Endothelial cell of umbilical vein (primary cell): ENCODE measurements at regions not wholly inside any gene's neighbourhood (a gene's known extent, or its start where the extent isn't known, plus 50 kb on each side); places are given as distances from the start of the nearest gene placed in this dataset.

ENCODE experiments used
- BruUV-seq: library from RNA; stranded (reverse); fragments of 400-500 nt; replicated peaks from 2 replicates; lab custom pipeline; 2021; lab: Mats Ljungman, UMichigan
- CTCF ChIA-PET: fragments of 300-600, 350-600 bp; sonication (Branson Sonifier 250); formaldehyde crosslinking; loops from one replicate; lab custom pipeline; 2021; ENCODE audit warnings: antibody characterized with exemption, inconsistent platforms; lab: Charles Lee
- POLR2A ChIA-PET: fragments of 300-600, 350-600 bp; sonication (Branson Sonifier 250); formaldehyde crosslinking; loops from one replicate; lab custom pipeline; 2021; ENCODE audit warnings: antibody characterized with exemption, inconsistent platforms; lab: Charles Lee
- DNase-seq: peaks from one replicate; pipeline ENCODE4 v3.0.0-alpha.2; 2011; ENCODE audit warnings: low read depth, low spot score
- FAIRE-seq: peaks from 2 replicates; lab custom pipeline; 2011; peaks lifted over from hg19 to GRCh38; lab: Jason Lieb, UNC
- H2AFZ ChIP-seq: 2 replicates; pipeline ENCODE4 v1.6.0; 2012; ENCODE audit warnings: low read depth, low read length, control low read depth, inconsistent platforms
- H3K27ac ChIP-seq: 2 replicates; pipeline ENCODE4 v1.5.1; 2011; ENCODE audit warnings: low read depth, mild to moderate bottlenecking, control low read depth, low read length, moderate library complexity; ENCODE audit not compliant: insufficient read depth
- H3K27me3 ChIP-seq, 2 experiments: 2 replicates each; pipeline versions ENCODE4 v1.6.0 to v1.6.1; 2011; ENCODE audit warnings: low read length in 2 of 2, mixed read lengths in 1 of 2; ENCODE audit not compliant: control insufficient read depth in 2 of 2, insufficient read depth in 2 of 2
- H3K36me3 ChIP-seq, 2 experiments: 2 replicates in 1 of 2; 3 replicates in 1 of 2; pipeline ENCODE4 v1.5.1; 2011; ENCODE audit warnings: low read length in 2 of 2, mild to moderate bottlenecking in 1 of 2, moderate library complexity in 1 of 2; ENCODE audit not compliant: control insufficient read depth in 2 of 2, insufficient read depth in 2 of 2; ENCODE audit errors: extremely low read depth in 1 of 2
- H3K4me1 ChIP-seq: 3 replicates; pipeline ENCODE4 v1.5.1; 2011; ENCODE audit warnings: mild to moderate bottlenecking, low read length; ENCODE audit not compliant: control insufficient read depth, insufficient read depth; ENCODE audit errors: extremely low read depth
- H3K4me2 ChIP-seq: 2 replicates; pipeline ENCODE4 v1.6.1; 2011; ENCODE audit warnings: low read length, control low read depth, mixed read lengths; ENCODE audit not compliant: insufficient read depth
- H3K4me3 ChIP-seq, 3 experiments: fragments of 200-600 bp in 1 of 3; sonication (generic), shearing (Covaris generic) in 1 of 3; replicated peaks in 1 of 3; 2 replicates each; pipeline ENCODE4 v1.5.1; 2011 to 2016; ENCODE audit warnings: control low read depth in 3 of 3, low read length in 3 of 3, mild to moderate bottlenecking in 2 of 3, inconsistent platforms in 1 of 3, low read depth in 1 of 3, moderate library complexity in 1 of 3; ENCODE audit not compliant: insufficient read depth in 1 of 3
- H3K79me2 ChIP-seq: 2 replicates; pipeline ENCODE4 v1.6.0; 2012; ENCODE audit warnings: low read length, inconsistent platforms; ENCODE audit not compliant: control insufficient read depth, insufficient read depth
- H3K9ac ChIP-seq: replicated peaks from 2 replicates; pipeline ENCODE3; 2011; ENCODE audit warnings: low read length, control low read depth; ENCODE audit not compliant: insufficient read depth; ENCODE audit errors: extremely low read depth
- H3K9me1 ChIP-seq: replicated peaks from 3 replicates; pipeline ENCODE4 v1.6.0; 2011; ENCODE audit warnings: mild to moderate bottlenecking, low read length; ENCODE audit not compliant: control insufficient read depth, insufficient read depth; ENCODE audit errors: extremely low read depth
- H3K9me3 ChIP-seq: replicated peaks from 2 replicates; pipeline ENCODE4 v1.5.1; 2012; ENCODE audit warnings: low read length, inconsistent platforms; ENCODE audit not compliant: control insufficient read depth, insufficient read depth
- H4K20me1 ChIP-seq: replicated peaks from 2 replicates; pipeline ENCODE3; 2011; ENCODE audit warnings: mild to moderate bottlenecking, low read length; ENCODE audit not compliant: control insufficient read depth, insufficient read depth; ENCODE audit errors: extremely low read depth
- EZH2 ChIP-seq: IDR thresholded peaks from 2 replicates; pipeline ENCODE4 v1.6.1; 2012; ENCODE audit warnings: borderline replicate concordance, low read depth, mild to moderate bottlenecking, moderate library complexity, low read length, inconsistent platforms; ENCODE audit not compliant: severe bottlenecking
- GATA2 ChIP-seq: IDR thresholded peaks from 2 replicates; pipeline ENCODE4 v1.7.0; 2011; ENCODE audit warnings: low read depth, mild to moderate bottlenecking, moderate library complexity, mixed read lengths, low read length; ENCODE audit not compliant: insufficient read length, insufficient read depth
- JUN ChIP-seq: IDR thresholded peaks from 2 replicates; pipeline ENCODE4 v1.6.1; 2011; ENCODE audit warnings: borderline replicate concordance, low read depth; ENCODE audit not compliant: insufficient read length, insufficient read depth
- MAX ChIP-seq: IDR thresholded peaks from 2 replicates; pipeline ENCODE4 v1.6.1; 2011; ENCODE audit not compliant: insufficient read depth, insufficient read length
- MYC ChIP-seq: IDR thresholded peaks from one replicate; pipeline ENCODE4 v1.6.1; 2011; ENCODE audit warnings: mild to moderate bottlenecking, low read depth, low read length
- POLR2AphosphoS5 ChIP-seq: IDR thresholded peaks from 2 replicates; pipeline ENCODE4 v1.6.1; 2012; ENCODE audit warnings: low read depth, mild to moderate bottlenecking, control low read depth, low read length, moderate library complexity; ENCODE audit not compliant: insufficient read depth
- dilution Hi-C: fragments of 300-500 bp; cut with MboI; formaldehyde crosslinking; loops from one replicate; pipeline ENCODE4 v1.15.0; 2019; ENCODE audit warnings: low sequenced_read_pairs; ENCODE audit not compliant: extremely low pct_ligation_motif_present
- intact Hi-C: fragments of 100-400 bp; cut with micrococcal nuclease; formaldehyde crosslinking; loops from one replicate; pipeline ENCODE4 v1.10.0; 2022
- TF ChIP-seq, protein P1 (sequence below), 2 donors: IDR thresholded peaks; 1 replicate in 1 of 2; 2 replicates in 1 of 2; pipeline ENCODE4 v1.5.1; 2011; ENCODE audit warnings: low read length in 2 of 2, mild to moderate bottlenecking in 2 of 2, moderate library complexity in 2 of 2, control low read depth in 1 of 2, inconsistent platforms in 1 of 2, low read depth in 1 of 2; ENCODE audit not compliant: insufficient read depth in 1 of 2; ENCODE audit errors: extremely low read depth in 1 of 2

DNA sequence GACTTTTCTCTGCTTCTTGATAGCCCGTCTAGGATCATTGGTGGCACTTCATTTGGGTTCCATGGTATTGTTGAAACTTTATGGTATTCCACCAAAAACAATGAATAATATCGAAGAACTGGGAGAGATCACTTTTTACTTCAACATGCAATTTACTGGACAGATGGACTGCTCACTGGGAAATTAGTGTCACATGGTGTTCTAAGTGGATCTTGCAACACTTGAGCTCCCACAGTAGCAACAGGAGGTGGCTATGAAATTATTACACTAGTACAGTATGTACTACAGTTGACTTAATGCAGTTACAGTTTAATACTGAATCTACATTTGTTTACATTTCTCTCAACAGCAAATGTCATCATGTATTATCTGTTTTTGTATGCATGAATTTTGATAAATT is 997.3 kb downstream of the REEP3 start:
- no peak overlapping the region for H2AFZ ChIP-seq
- ChIA-PET POLR2A (no interaction called here), CTCF (no interaction called here)
- no peaks in the 10 kb centered on the region for H3K36me3 ChIP-seq
- TF ChIP-seq JUN (no peak), MYC (no peak), GATA2 (no peak), MAX (no peak), POLR2AphosphoS5 (no peak), EZH2 (no peak)
- TF ChIP-seq, protein P1, sequence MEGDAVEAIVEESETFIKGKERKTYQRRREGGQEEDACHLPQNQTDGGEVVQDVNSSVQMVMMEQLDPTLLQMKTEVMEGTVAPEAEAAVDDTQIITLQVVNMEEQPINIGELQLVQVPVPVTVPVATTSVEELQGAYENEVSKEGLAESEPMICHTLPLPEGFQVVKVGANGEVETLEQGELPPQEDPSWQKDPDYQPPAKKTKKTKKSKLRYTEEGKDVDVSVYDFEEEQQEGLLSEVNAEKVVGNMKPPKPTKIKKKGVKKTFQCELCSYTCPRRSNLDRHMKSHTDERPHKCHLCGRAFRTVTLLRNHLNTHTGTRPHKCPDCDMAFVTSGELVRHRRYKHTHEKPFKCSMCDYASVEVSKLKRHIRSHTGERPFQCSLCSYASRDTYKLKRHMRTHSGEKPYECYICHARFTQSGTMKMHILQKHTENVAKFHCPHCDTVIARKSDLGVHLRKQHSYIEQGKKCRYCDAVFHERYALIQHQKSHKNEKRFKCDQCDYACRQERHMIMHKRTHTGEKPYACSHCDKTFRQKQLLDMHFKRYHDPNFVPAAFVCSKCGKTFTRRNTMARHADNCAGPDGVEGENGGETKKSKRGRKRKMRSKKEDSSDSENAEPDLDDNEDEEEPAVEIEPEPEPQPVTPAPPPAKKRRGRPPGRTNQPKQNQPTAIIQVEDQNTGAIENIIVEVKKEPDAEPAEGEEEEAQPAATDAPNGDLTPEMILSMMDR (IDR thresholded peaks at IDR 0.05; ENCODE audit: extremely low read depth in 1 of 2, insufficient read depth in 1 of 2, low read depth in 1 of 2, low read length in 2 of 2): no peak
- no peaks in the 10 kb centered on the region for H3K27me3 ChIP-seq
- dilution Hi-C loops (no loop called here), intact Hi-C loops (no loop called here)
- no peaks in the 10 kb centered on the region for H3K9me3 ChIP-seq
- no peak overlapping the region for H3K4me2 ChIP-seq
- H3K4me1 ChIP-seq: no peaks in the 10 kb centered on the region
- no TSS peak for BruUV-seq
- DNase-seq (no peak), FAIRE-seq (no peak)
- no peak overlapping the region for H3K9ac ChIP-seq
- H3K79me2 ChIP-seq: no peaks in the 10 kb centered on the region
- no peak overlapping the region for H3K4me3 ChIP-seq
- no peaks in the 10 kb centered on the region for H3K9me1 ChIP-seq
- H4K20me1 ChIP-seq: no peaks in the 10 kb centered on the region
- no peak overlapping the region for H3K27ac ChIP-seq
